IPS-20b (cell line): ENCODE measurements at regions not wholly inside any gene's neighbourhood (a gene's known extent, or its start where the extent isn't known, plus 50 kb on each side); places are given as distances from the start of the nearest gene placed in this dataset.
"Not testable (repeated sequence)": the region's sequence is repeated elsewhere in the genome, so short reads cannot be mapped to it uniquely, and the experiment has no call there.

Experiments
- H3K27ac ChIP-seq: one replicate; pipeline ENCODE4 v1.5.1; 2013; ENCODE audit warnings: low read length
- H3K27me3 ChIP-seq: 2 replicates; pipeline ENCODE4 v1.6.1; 2013; ENCODE audit warnings: mild to moderate bottlenecking, low read length, inconsistent platforms; ENCODE audit not compliant: insufficient read depth
- H3K36me3 ChIP-seq: 2 replicates; pipeline ENCODE4 v1.6.1; 2013; ENCODE audit warnings: low read depth, mild to moderate bottlenecking, inconsistent platforms, low read length, moderate library complexity; ENCODE audit not compliant: insufficient read depth
- H3K4me1 ChIP-seq: 2 replicates; pipeline ENCODE4 v1.6.1; 2013; ENCODE audit warnings: mild to moderate bottlenecking, control low read depth, inconsistent platforms, low read length, moderate library complexity; ENCODE audit not compliant: insufficient read depth
- H3K4me3 ChIP-seq: 2 replicates; pipeline ENCODE4 v1.5.1; 2013; ENCODE audit warnings: mild to moderate bottlenecking, low read length, inconsistent platforms
- H3K9ac ChIP-seq: 2 replicates; pipeline ENCODE4 v1.6.1; 2013; ENCODE audit warnings: low read depth, mild to moderate bottlenecking, inconsistent platforms, low read length, moderate library complexity
- H3K9me3 ChIP-seq: 2 replicates; pipeline ENCODE4 v1.6.1; 2013; ENCODE audit warnings: mild to moderate bottlenecking, low read depth, low read length, inconsistent platforms; ENCODE audit not compliant: insufficient read depth

- H3K9ac ChIP-seq, H3K4me3 ChIP-seq, H3K27me3 ChIP-seq, H3K4me1 ChIP-seq, H3K36me3 ChIP-seq, H3K27ac ChIP-seq: not testable (repeated sequence)
- peaks cover 10% of the 10 kb centered on the region for H3K9me3 ChIP-seq
Measured at GRCh38 chr13:56628886-56629285, 511.8 kb upstream of the PRR20A start.

- not testable (repeated sequence) for H3K27me3 ChIP-seq, H3K9ac ChIP-seq, H3K36me3 ChIP-seq, H3K27ac ChIP-seq, H3K4me3 ChIP-seq, H3K4me1 ChIP-seq
- H3K9me3 ChIP-seq: peaks cover 10% of the 10 kb centered on the region
Measured at GRCh38 chr13:56631060-56631459, 509.7 kb upstream of the PRR20A start.

- no peak overlapping the region for H3K27ac ChIP-seq
- H3K9ac ChIP-seq: no peak overlapping the region
- H3K4me3 ChIP-seq: no peak overlapping the region
- no peaks in the 10 kb centered on the region for H3K4me1 ChIP-seq
- H3K36me3 ChIP-seq: no peaks in the 10 kb centered on the region
- H3K9me3 ChIP-seq: peaks cover 2% of the 10 kb centered on the region; the same call in 1 of the 2 replicates
- no peaks in the 10 kb centered on the region for H3K27me3 ChIP-seq
Measured at GRCh38 chr13:56653043-56653442, 487.7 kb upstream of the PRR20A start.

- Histone ChIP-seq H3K36me3 (no peaks in the 10 kb centered on the region), H3K4me1 (no peaks in the 10 kb centered on the region), H3K4me3 (no peak overlapping the region), H3K9ac (no peak overlapping the region), H3K27me3 (no peaks in the 10 kb centered on the region), H3K9me3 (peaks cover 11% of the 10 kb centered on the region), H3K27ac (no peak overlapping the region)
Measured at GRCh38 chr13:56659041-56659471, 481.7 kb upstream of the PRR20A start.

GRCh38 chr13:56670563-56670962 is 470.2 kb upstream of the PRR20A start:
- H3K36me3 ChIP-seq: no peaks in the 10 kb centered on the region
- H3K4me3 ChIP-seq: no peak overlapping the region
- no peaks in the 10 kb centered on the region; the same call in 1 of the 2 replicates for H3K4me1 ChIP-seq
- no peak overlapping the region for H3K27ac ChIP-seq
- H3K9ac ChIP-seq: no peak overlapping the region
- H3K9me3 ChIP-seq: no peaks in the 10 kb centered on the region
- no peaks in the 10 kb centered on the region for H3K27me3 ChIP-seq

GRCh38 chr13:56681404-56681803 is 459.3 kb upstream of the PRR20A start:
- Histone ChIP-seq H3K27me3 (no peaks in the 10 kb centered on the region), H3K36me3 (no peaks in the 10 kb centered on the region), H3K27ac (no peak overlapping the region), H3K9ac (no peak overlapping the region), H3K9me3 (peaks cover 17% of the 10 kb centered on the region), H3K4me1 (no peaks in the 10 kb centered on the region), H3K4me3 (no peak overlapping the region)

- no peak overlapping the region for H3K4me3 ChIP-seq
- no peaks in the 10 kb centered on the region for H3K36me3 ChIP-seq
- no peaks in the 10 kb centered on the region for H3K4me1 ChIP-seq
- no peaks in the 10 kb centered on the region for H3K9me3 ChIP-seq
- H3K9ac ChIP-seq: no peak overlapping the region
- H3K27me3 ChIP-seq: no peaks in the 10 kb centered on the region
- no peak overlapping the region for H3K27ac ChIP-seq
Measured at GRCh38 chr13:56687131-56687530, 453.6 kb upstream of the PRR20A start.

GRCh38 chr13:56697011-56697410 is 443.7 kb upstream of the PRR20A start:
- Histone ChIP-seq H3K4me1 (no peaks in the 10 kb centered on the region), H3K4me3 (no peak overlapping the region), H3K36me3 (no peaks in the 10 kb centered on the region), H3K27me3 (no peaks in the 10 kb centered on the region), H3K27ac (no peak overlapping the region), H3K9ac (no peak overlapping the region), H3K9me3 (no peaks in the 10 kb centered on the region)

- Histone ChIP-seq H3K4me1 (no peaks in the 10 kb centered on the region), H3K4me3 (no peak overlapping the region), H3K27ac (no peak overlapping the region), H3K27me3 (no peaks in the 10 kb centered on the region), H3K36me3 (no peaks in the 10 kb centered on the region), H3K9me3 (no peaks in the 10 kb centered on the region), H3K9ac (no peak overlapping the region)
Measured at GRCh38 chr13:56700324-56700723, 440.4 kb upstream of the PRR20A start.

- Histone ChIP-seq H3K27ac (no peak overlapping the region), H3K36me3 (no peaks in the 10 kb centered on the region), H3K9me3 (no peaks in the 10 kb centered on the region), H3K9ac (no peak overlapping the region), H3K4me1 (no peaks in the 10 kb centered on the region), H3K4me3 (no peak overlapping the region), H3K27me3 (no peaks in the 10 kb centered on the region)
Measured at GRCh38 chr13:56706485-56706884, 434.2 kb upstream of the PRR20A start.

GRCh38 chr13:56713656-56714055 is 427.1 kb upstream of the PRR20A start:
- no peaks in the 10 kb centered on the region for H3K9me3 ChIP-seq
- H3K4me3 ChIP-seq: no peak overlapping the region
- H3K36me3 ChIP-seq: no peaks in the 10 kb centered on the region
- H3K9ac ChIP-seq: no peak overlapping the region
- H3K4me1 ChIP-seq: no peaks in the 10 kb centered on the region
- H3K27ac ChIP-seq: no peak overlapping the region
- H3K27me3 ChIP-seq: no peaks in the 10 kb centered on the region

- Histone ChIP-seq H3K36me3 (no peaks in the 10 kb centered on the region), H3K27ac (no peak overlapping the region), H3K4me1 (no peaks in the 10 kb centered on the region), H3K9ac (no peak overlapping the region), H3K4me3 (no peak overlapping the region), H3K9me3 (no peaks in the 10 kb centered on the region), H3K27me3 (no peaks in the 10 kb centered on the region)
Measured at GRCh38 chr13:56718791-56719190, 421.9 kb upstream of the PRR20A start.

- no peak overlapping the region for H3K4me3 ChIP-seq
- H3K4me1 ChIP-seq: no peaks in the 10 kb centered on the region
Measured at GRCh38 chr13:56720841-56721240, 419.9 kb upstream of the PRR20A start.

More at GRCh38 chr13:56720841-56721240, 419.9 kb upstream of the PRR20A start:
- Histone ChIP-seq H3K36me3 (no peaks in the 10 kb centered on the region), H3K27ac (no peak overlapping the region), H3K27me3 (no peaks in the 10 kb centered on the region), H3K9me3 (no peaks in the 10 kb centered on the region), H3K9ac (no peak overlapping the region)
